ENCODE measurements at regions not wholly inside any gene's neighbourhood (a gene's known extent, or its start where the extent isn't known, plus 50 kb on each side); places are given as distances from the start of the nearest gene placed in this dataset.

DNA sequence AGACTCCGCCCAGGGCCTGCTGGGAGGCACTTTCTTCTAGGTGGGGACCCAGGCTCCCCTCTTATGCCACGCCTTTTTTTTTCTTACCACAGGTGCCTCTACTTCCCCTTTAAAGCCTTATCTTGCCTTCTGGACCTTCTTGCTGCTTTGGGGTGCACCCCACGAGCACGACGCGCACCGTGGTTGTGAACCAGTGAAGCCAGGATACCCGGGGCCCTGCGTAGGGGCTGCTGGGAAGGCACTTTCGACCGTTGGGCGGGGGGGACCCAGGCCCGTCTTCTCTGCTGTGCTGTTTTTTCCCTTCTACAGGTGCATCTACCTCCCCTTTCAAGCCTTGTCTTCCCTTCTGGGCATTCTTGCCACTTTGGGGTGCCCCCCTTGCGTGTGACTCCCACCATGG, 305.4 kb downstream of the ALG10 start:
- no peaks in the 10 kb centered on the region for H3K4me1 ChIP-seq (ENCODE audit: insufficient read depth, low read length)
- H3K4me3 ChIP-seq (ENCODE audit: low read length): no peak overlapping the region
- H3K9me3 ChIP-seq (ENCODE audit: low read length): peaks cover 3% of the 10 kb centered on the region
- no peaks in the 10 kb centered on the region for H3K27me3 ChIP-seq (ENCODE audit: insufficient read depth, low read length)
- H3K36me3 ChIP-seq (ENCODE audit: insufficient read depth, low read length): no peaks in the 10 kb centered on the region
- no peak overlapping the region for H2AFZ ChIP-seq (ENCODE audit: low read depth, low read length)

- Histone ChIP-seq H3K4me3 (ENCODE audit: low read length) (no peak overlapping the region), H2AFZ (ENCODE audit: low read depth, low read length) (no peak overlapping the region), H3K36me3 (ENCODE audit: insufficient read depth, low read length) (no peaks in the 10 kb centered on the region), H3K4me1 (ENCODE audit: insufficient read depth, low read length) (no peaks in the 10 kb centered on the region), H3K9me3 (ENCODE audit: low read length) (peaks cover 3% of the 10 kb centered on the region), H3K27me3 (ENCODE audit: insufficient read depth, low read length) (no peaks in the 10 kb centered on the region)
These were observed 311.0 kb downstream of the ALG10 start for GRCh38 chr12:34333337-34333736.

- Histone ChIP-seq H3K4me1 (ENCODE audit: insufficient read depth, low read length) (no peaks in the 10 kb centered on the region), H3K36me3 (ENCODE audit: insufficient read depth, low read length) (no peaks in the 10 kb centered on the region), H2AFZ (ENCODE audit: low read depth, low read length) (no peak overlapping the region), H3K9me3 (ENCODE audit: low read length) (peaks cover 3% of the 10 kb centered on the region), H3K27me3 (ENCODE audit: insufficient read depth, low read length) (no peaks in the 10 kb centered on the region), H3K4me3 (ENCODE audit: low read length) (no peak overlapping the region)
These were observed 312.2 kb downstream of the ALG10 start for GRCh38 chr12:34334538-34334937.

DNA sequence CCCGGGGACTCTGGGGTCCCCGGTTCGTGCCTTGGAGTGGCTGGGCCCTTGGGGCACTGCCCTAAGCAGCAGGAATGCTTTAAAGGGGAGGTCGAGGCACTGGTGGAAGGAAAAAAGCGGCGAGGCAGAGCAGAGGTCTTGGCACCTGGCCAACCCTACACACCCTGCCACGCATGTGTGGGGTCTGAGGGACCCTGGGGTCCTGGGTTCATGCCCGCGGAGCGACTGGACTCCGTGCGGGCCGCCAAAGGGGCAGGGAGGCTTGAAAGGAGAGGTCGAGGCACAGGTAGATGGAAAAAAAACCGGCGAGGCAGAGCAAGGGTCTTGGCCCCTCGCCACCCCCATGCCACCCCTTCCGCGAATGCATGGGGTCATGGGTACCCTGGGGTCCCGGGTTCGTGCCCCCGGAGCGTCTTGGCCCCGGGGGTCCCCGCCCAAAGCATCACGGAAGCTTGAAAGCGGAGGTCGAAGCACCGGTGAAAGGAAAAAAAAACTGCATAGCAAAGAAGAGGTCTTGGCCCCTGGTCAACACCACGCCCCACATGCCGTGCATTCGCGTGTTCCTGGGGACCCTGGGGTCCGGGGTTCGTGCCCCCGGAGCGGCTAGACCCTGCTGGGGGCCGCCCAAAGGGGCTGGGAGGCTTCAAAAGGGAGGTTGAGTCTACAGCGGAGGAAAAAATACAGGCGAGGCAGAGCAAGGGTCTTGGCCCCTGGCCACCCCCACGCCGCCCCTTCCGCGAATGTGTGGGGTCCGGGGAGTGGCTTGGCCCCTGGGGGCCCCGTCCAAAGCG, 312.9 kb downstream of the ALG10 start:
- peaks cover 3% of the 10 kb centered on the region for H3K9me3 ChIP-seq (ENCODE audit: low read length)
- no peaks in the 10 kb centered on the region for H3K36me3 ChIP-seq (ENCODE audit: insufficient read depth, low read length)
- H3K4me3 ChIP-seq (ENCODE audit: low read length): no peak overlapping the region
- no peaks in the 10 kb centered on the region for H3K27me3 ChIP-seq (ENCODE audit: insufficient read depth, low read length)
- no peak overlapping the region for H2AFZ ChIP-seq (ENCODE audit: low read depth, low read length)
- H3K4me1 ChIP-seq (ENCODE audit: insufficient read depth, low read length): no peaks in the 10 kb centered on the region

GRCh38 chr12:34335819-34336262, 313.5 kb downstream of the ALG10 start:
- no peaks in the 10 kb centered on the region for H3K27me3 ChIP-seq (ENCODE audit: insufficient read depth, low read length)
- H3K4me3 ChIP-seq (ENCODE audit: low read length): no peak overlapping the region
- H2AFZ ChIP-seq (ENCODE audit: low read depth, low read length): no peak overlapping the region
- H3K36me3 ChIP-seq (ENCODE audit: insufficient read depth, low read length): no peaks in the 10 kb centered on the region
- no peaks in the 10 kb centered on the region for H3K4me1 ChIP-seq (ENCODE audit: insufficient read depth, low read length)
- no peaks in the 10 kb centered on the region for H3K9me3 ChIP-seq (ENCODE audit: low read length)

GRCh38 chr12:34336619-34337465, 314.5 kb downstream of the ALG10 start:
- Histone ChIP-seq H3K4me1 (ENCODE audit: insufficient read depth, low read length) (no peaks in the 10 kb centered on the region), H3K4me3 (ENCODE audit: low read length) (no peak overlapping the region), H3K27me3 (ENCODE audit: insufficient read depth, low read length) (no peaks in the 10 kb centered on the region), H3K9me3 (ENCODE audit: low read length) (no peaks in the 10 kb centered on the region), H2AFZ (ENCODE audit: low read depth, low read length) (no peak overlapping the region), H3K36me3 (ENCODE audit: insufficient read depth, low read length) (no peaks in the 10 kb centered on the region)

DNA sequence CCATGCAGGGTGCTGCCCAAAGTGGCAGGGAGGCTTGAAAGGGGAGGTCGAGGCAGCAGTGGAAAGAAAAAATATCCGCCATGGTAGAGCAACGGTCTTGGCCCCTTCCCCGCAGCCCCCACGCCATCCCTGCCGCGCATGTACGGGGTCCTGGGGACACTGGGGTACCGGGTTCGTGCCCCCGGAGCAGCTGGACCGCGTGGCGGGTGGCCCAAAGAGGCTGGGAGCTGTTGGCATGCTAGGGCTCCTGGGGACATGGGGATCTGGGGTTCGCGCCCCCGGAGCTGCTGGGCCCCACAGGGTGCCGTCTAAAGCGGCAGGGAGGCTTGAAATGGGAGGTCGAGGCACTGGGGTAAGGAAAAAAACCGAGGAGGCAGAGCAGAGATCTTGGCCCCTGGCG, 316.5 kb downstream of the ALG10 start:
- H2AFZ ChIP-seq (ENCODE audit: low read depth, low read length): no peak overlapping the region
- H3K27me3 ChIP-seq (ENCODE audit: insufficient read depth, low read length): no peaks in the 10 kb centered on the region
- H3K36me3 ChIP-seq (ENCODE audit: insufficient read depth, low read length): no peaks in the 10 kb centered on the region
- H3K4me1 ChIP-seq (ENCODE audit: insufficient read depth, low read length): no peaks in the 10 kb centered on the region
- no peak overlapping the region for H3K4me3 ChIP-seq (ENCODE audit: low read length)
- H3K9me3 ChIP-seq (ENCODE audit: low read length): no peaks in the 10 kb centered on the region

DNA sequence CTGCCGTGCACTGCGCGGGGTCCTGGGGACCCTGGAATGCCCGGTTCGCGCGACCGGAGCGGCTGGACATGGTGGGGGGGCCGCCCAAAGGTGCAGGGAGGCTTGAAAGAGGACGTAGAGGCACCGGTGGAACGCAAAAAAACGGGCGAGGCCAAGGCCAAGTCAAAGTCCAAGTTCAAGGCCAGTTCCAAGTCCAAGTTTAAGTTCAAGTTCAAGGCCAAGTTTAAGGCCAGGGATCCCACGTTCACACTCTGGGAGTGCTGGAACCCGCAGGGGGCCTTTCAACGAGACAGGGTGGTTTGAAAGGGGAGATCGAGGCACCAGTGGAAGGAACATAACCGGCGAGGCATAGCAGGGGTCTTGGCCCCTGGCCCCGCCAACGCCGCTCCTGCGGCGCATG, 317.6 kb downstream of the ALG10 start:
- Histone ChIP-seq H3K27me3 (ENCODE audit: insufficient read depth, low read length) (no peaks in the 10 kb centered on the region), H3K9me3 (ENCODE audit: low read length) (no peaks in the 10 kb centered on the region), H3K4me3 (ENCODE audit: low read length) (no peak overlapping the region), H3K36me3 (ENCODE audit: insufficient read depth, low read length) (no peaks in the 10 kb centered on the region), H2AFZ (ENCODE audit: low read depth, low read length) (no peak overlapping the region), H3K4me1 (ENCODE audit: insufficient read depth, low read length) (no peaks in the 10 kb centered on the region)

DNA sequence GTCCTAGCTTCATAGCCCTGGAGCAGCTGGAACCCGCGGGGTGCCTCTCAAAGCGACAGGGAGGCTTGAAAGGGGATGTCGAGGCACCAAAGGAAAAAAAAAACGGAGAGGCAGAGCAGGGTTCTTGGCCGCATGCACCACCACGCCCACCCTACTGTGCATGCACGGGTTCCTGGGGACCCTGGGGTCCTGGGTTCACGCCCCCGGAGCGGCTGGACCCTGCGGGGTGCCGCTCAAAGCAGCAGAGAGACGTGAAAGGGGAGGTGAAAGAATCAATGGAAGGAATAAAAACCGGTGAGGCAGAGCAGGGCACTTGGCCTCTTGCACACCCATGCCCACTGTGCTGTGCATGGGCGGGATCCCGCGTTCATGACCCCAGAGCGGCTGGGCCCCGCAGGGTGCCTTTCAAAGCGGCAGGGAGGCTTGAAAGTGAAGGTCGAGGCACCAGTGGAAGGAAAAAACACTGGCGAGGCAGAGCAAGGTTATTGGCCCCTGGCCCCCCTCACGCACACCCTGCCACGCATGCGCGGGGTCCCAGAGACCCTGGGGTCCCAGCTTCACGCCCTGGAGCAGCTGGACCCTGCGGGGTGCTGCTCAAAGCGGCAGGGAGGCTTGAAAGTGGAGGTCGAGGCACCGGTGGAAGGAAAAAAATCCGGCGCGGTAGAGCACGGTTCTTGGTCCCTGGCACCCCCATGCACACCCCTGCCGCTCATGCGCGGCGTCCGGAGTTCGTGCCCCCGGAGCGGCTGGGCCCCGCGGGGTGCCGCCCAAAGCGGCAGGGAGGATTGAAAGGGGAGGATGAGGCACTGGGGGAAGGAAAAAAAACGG, 318.5 kb downstream of the ALG10 start:
- Histone ChIP-seq H3K4me1 (ENCODE audit: insufficient read depth, low read length) (no peaks in the 10 kb centered on the region), H3K36me3 (ENCODE audit: insufficient read depth, low read length) (no peaks in the 10 kb centered on the region), H3K27me3 (ENCODE audit: insufficient read depth, low read length) (no peaks in the 10 kb centered on the region), H3K4me3 (ENCODE audit: low read length) (no peak overlapping the region), H2AFZ (ENCODE audit: low read depth, low read length) (no peak overlapping the region), H3K9me3 (ENCODE audit: low read length) (no peaks in the 10 kb centered on the region)

DNA sequence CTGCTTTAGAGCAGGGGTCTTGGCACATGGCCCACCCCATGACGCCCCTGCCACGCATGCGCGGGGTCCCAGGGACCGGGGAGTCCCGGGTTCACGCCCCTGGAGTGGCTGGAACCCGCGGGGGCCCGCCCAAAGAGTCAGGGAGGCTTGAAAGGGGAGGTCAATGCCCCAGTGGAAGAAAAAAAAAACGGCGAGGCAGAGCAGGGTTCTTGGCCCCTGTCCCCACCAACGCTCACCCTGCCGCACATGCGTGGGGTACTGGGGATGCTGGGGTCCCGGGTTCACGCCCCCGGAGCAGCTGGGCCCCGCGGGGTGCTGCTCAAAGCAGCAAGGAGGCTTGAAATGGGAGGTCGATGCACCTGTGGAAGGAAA, 319.1 kb downstream of the ALG10 start:
- no peaks in the 10 kb centered on the region for H3K4me1 ChIP-seq (ENCODE audit: insufficient read depth, low read length)
- H3K9me3 ChIP-seq (ENCODE audit: low read length): no peaks in the 10 kb centered on the region
- no peaks in the 10 kb centered on the region for H3K36me3 ChIP-seq (ENCODE audit: insufficient read depth, low read length)
- H3K27me3 ChIP-seq (ENCODE audit: insufficient read depth, low read length): no peaks in the 10 kb centered on the region
- H2AFZ ChIP-seq (ENCODE audit: low read depth, low read length): no peak overlapping the region
- no peak overlapping the region for H3K4me3 ChIP-seq (ENCODE audit: low read length)

GRCh38 chr12:34342048-34342447, 319.8 kb downstream of the ALG10 start:
- Histone ChIP-seq H3K36me3 (ENCODE audit: insufficient read depth, low read length) (no peaks in the 10 kb centered on the region), H3K27me3 (ENCODE audit: insufficient read depth, low read length) (no peaks in the 10 kb centered on the region), H3K4me3 (ENCODE audit: low read length) (no peak overlapping the region), H2AFZ (ENCODE audit: low read depth, low read length) (no peak overlapping the region), H3K9me3 (ENCODE audit: low read length) (no peaks in the 10 kb centered on the region), H3K4me1 (ENCODE audit: insufficient read depth, low read length) (no peaks in the 10 kb centered on the region)

DNA sequence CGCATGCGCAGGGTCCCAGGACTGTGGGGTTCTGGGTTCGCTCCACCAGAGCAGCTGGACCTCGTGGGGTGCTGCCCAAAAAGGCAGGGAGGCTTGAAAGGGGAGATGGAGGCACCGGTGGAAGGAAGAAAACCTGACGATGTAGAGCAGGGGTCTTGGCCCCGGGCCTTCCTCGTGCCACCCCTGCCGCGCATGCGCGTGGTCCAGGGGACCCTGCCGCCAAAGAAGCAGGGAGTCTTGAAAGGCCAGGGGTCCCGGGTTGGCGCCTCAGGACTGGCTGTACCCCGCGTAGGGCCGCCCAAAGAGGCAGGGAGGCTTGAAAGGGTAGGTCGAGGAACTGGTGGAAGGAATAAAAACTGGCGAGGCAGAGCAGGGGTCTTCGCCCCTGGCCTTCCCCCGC, 321.0 kb downstream of the ALG10 start:
- Histone ChIP-seq H3K27me3 (ENCODE audit: insufficient read depth, low read length) (no peaks in the 10 kb centered on the region), H3K9me3 (ENCODE audit: low read length) (no peaks in the 10 kb centered on the region), H2AFZ (ENCODE audit: low read depth, low read length) (no peak overlapping the region), H3K4me1 (ENCODE audit: insufficient read depth, low read length) (no peaks in the 10 kb centered on the region), H3K4me3 (ENCODE audit: low read length) (no peak overlapping the region), H3K36me3 (ENCODE audit: insufficient read depth, low read length) (no peaks in the 10 kb centered on the region)

GRCh38 chr12:34343766-34344165, 321.5 kb downstream of the ALG10 start:
- Histone ChIP-seq H3K9me3 (ENCODE audit: low read length) (no peaks in the 10 kb centered on the region), H3K4me1 (ENCODE audit: insufficient read depth, low read length) (no peaks in the 10 kb centered on the region), H3K4me3 (ENCODE audit: low read length) (no peak overlapping the region), H3K36me3 (ENCODE audit: insufficient read depth, low read length) (no peaks in the 10 kb centered on the region), H3K27me3 (ENCODE audit: insufficient read depth, low read length) (no peaks in the 10 kb centered on the region), H2AFZ (ENCODE audit: low read depth, low read length) (no peak overlapping the region)
